K562 (cell line): ENCODE measurements at regions not wholly inside any gene's neighbourhood (a gene's known extent, or its start where the extent isn't known, plus 50 kb on each side); places are given as distances from the start of the nearest gene placed in this dataset.

Experiments used
- ATAC-seq: fragments of 200-7000 bp; cut with Tn5 transposase; 3 replicates; pipeline ENCODE4 v1.9.1; 2020; ENCODE audit warnings: moderate library complexity
- BruUV-seq: library from RNA; stranded (reverse); fragments of 400-500 nt; replicated peaks from 2 replicates; lab custom pipeline; 2021; lab: Mats Ljungman, UMichigan
- CTCF ChIA-PET: fragments of 300-600 bp; formaldehyde crosslinking; extraction: SDS; loops from one replicate; lab custom pipeline; 2021; ENCODE audit warnings: low intra/inter-chr PET ratio; lab: Yijun Ruan, JAX
- POLR2A ChIA-PET: fragments of 300-600, 350-650 bp; sonication (Branson Sonifier 250); formaldehyde crosslinking; extraction: SDS; loops from one replicate; lab custom pipeline; 2021; ENCODE audit warnings: antibody characterized with exemption, inconsistent platforms; lab: Yijun Ruan, JAX
- DNase-seq, 4 experiments: peaks; one replicate each; pipeline versions ENCODE4 v3.0.0 to v3.0.0-alpha.2; 2011 to 2018; ENCODE audit warnings: low spot score in 3 of 4, mixed read lengths in 3 of 4; ENCODE audit errors: extremely low read depth in 1 of 4
- FAIRE-seq: peaks from 2 replicates; lab custom pipeline; 2011; peaks lifted over from hg19 to GRCh38; lab: Jason Lieb, UNC
- H2AFZ ChIP-seq: 2 replicates; pipeline ENCODE4 v1.6.0; 2011; ENCODE audit warnings: low read depth, low read length, control low read depth, inconsistent platforms
- H3K27ac ChIP-seq: fragments of 200-600 bp; 3 replicates; pipeline ENCODE4 v1.8.0; 2011; ENCODE audit warnings: low read depth, mild to moderate bottlenecking, control low read depth, inconsistent platforms, low read length, moderate library complexity, mixed read lengths; ENCODE audit errors: extremely low read depth
- H3K27me3 ChIP-seq, 2 experiments: fragments of 300-600 bp in 1 of 2; 2 replicates in 1 of 2; 3 replicates in 1 of 2; pipeline versions ENCODE4 v1.6.0 to v1.8.0; 2011; ENCODE audit warnings: inconsistent platforms in 2 of 2, low read length in 2 of 2, mild to moderate bottlenecking in 1 of 2, mixed read lengths in 1 of 2, moderate library complexity in 1 of 2; ENCODE audit not compliant: control insufficient read depth in 2 of 2, insufficient read depth in 2 of 2
- H3K36me3 ChIP-seq: fragments of 300-600 bp; 3 replicates; pipeline ENCODE4 v1.8.0; 2011; ENCODE audit warnings: mild to moderate bottlenecking, low read length, inconsistent platforms; ENCODE audit not compliant: control insufficient read depth, insufficient read depth
- H3K4me1 ChIP-seq, 2 experiments: fragments of 200-600 bp in 1 of 2; replicated peaks in 1 of 2; 2 replicates in 1 of 2; 3 replicates in 1 of 2; pipeline versions ENCODE4 v1.5.1 to v1.8.0; 2011; ENCODE audit warnings: inconsistent platforms in 2 of 2, low read length in 2 of 2, mild to moderate bottlenecking in 1 of 2, mixed read lengths in 1 of 2, moderate library complexity in 1 of 2; ENCODE audit not compliant: control insufficient read depth in 2 of 2, insufficient read depth in 2 of 2
- H3K4me2 ChIP-seq: 2 replicates; pipeline ENCODE4 v1.6.1; 2011; ENCODE audit warnings: low read length, control low read depth, inconsistent platforms, mixed read lengths; ENCODE audit not compliant: insufficient read depth
- H3K4me3 ChIP-seq: fragments of 200-600 bp; sonication (generic), shearing (Covaris generic); 2 replicates; pipeline ENCODE4 v1.5.1; 2016; ENCODE audit warnings: control low read depth, inconsistent platforms
- H3K79me2 ChIP-seq: fragments of 200-600 bp; 3 replicates; pipeline ENCODE4 v1.8.0; 2011; ENCODE audit warnings: low read length, inconsistent platforms; ENCODE audit not compliant: control insufficient read depth, insufficient read depth
- H3K9ac ChIP-seq, 2 experiments: 2 replicates each; pipeline versions ENCODE4 v1.6.0 to v1.6.1; 2011; ENCODE audit warnings: low read depth in 2 of 2, low read length in 2 of 2, control low read depth in 1 of 2, inconsistent platforms in 1 of 2, mild to moderate bottlenecking in 1 of 2, mixed read lengths in 1 of 2; ENCODE audit not compliant: insufficient read depth in 1 of 2
- H3K9me1 ChIP-seq: one replicate; pipeline ENCODE4 v1.6.0; 2011; ENCODE audit warnings: inconsistent platforms, mild to moderate bottlenecking, low read length, moderate library complexity; ENCODE audit not compliant: control insufficient read depth, insufficient read depth
- H3K9me3 ChIP-seq: replicated peaks from 2 replicates; pipeline ENCODE4 v1.5.1; 2011; ENCODE audit warnings: low read depth, low read length, inconsistent platforms; ENCODE audit not compliant: control insufficient read depth, insufficient read depth
- H4K20me1 ChIP-seq: replicated peaks from 2 replicates; pipeline ENCODE4 v1.6.1; 2011; ENCODE audit warnings: low read length, inconsistent platforms, mixed read lengths; ENCODE audit not compliant: control insufficient read depth, insufficient read depth
- CEBPB ChIP-seq: fragments of 450-650 bp; IDR thresholded peaks from 2 replicates; pipeline ENCODE4 v1.6.1; 2016; ENCODE audit warnings: missing genetic modification characterization, missing compliant biosample characterization
- CTBP1 ChIP-seq: fragments of 450-650 bp; IDR thresholded peaks from 2 replicates; pipeline ENCODE4 v1.6.1; 2016; ENCODE audit warnings: borderline replicate concordance
- E4F1 ChIP-seq: fragments of 250-450 bp; sonication (Bioruptor Pico); IDR thresholded peaks from 2 replicates; pipeline ENCODE4 v1.5.0; 2021; ENCODE audit warnings: mild to moderate bottlenecking, borderline replicate concordance
- EP400 ChIP-seq: fragments of 450-650 bp; IDR thresholded peaks from 2 replicates; pipeline ENCODE4 v1.6.1; 2017; ENCODE audit warnings: antibody characterized with exemption, mild to moderate bottlenecking, moderate library complexity
- FIP1L1 ChIP-seq: fragments of 200-400 bp; formaldehyde crosslinking; IDR thresholded peaks from 2 replicates; pipeline ENCODE4 v1.6.1; 2018; ENCODE audit warnings: mild to moderate bottlenecking, low read depth, low read length; ENCODE audit not compliant: poor library complexity, severe bottlenecking
- NFIC ChIP-seq: fragments of 450-650 bp; IDR thresholded peaks from 2 replicates; pipeline ENCODE4 v1.6.1; 2017; ENCODE audit warnings: mild to moderate bottlenecking, inconsistent platforms
- NR0B1 ChIP-seq: fragments of 450-650 bp; IDR thresholded peaks from one replicate; pipeline ENCODE4 v1.6.1; 2018; ENCODE audit warnings: mild to moderate bottlenecking, moderate library complexity; ENCODE audit not compliant: partially characterized antibody
- PPARD ChIP-seq: fragments of 250-450 bp; sonication (Bioruptor Pico); IDR thresholded peaks from 2 replicates; pipeline ENCODE4 v1.8.0; 2022; ENCODE audit warnings: inconsistent platforms, mild to moderate bottlenecking, moderate library complexity
- PTRF ChIP-seq: fragments of 450-650 bp; IDR thresholded peaks from 2 replicates; pipeline ENCODE4 v1.6.1; 2016; ENCODE audit warnings: mild to moderate bottlenecking, missing genetic modification characterization, missing compliant biosample characterization
- RHOXF2B ChIP-seq: fragments of 250-450 bp; sonication (Bioruptor Pico); conservative IDR thresholded peaks from 2 replicates; pipeline ENCODE4 v1.5.1; 2021
- TAF9B ChIP-seq: fragments of 450-650 bp; IDR thresholded peaks from 2 replicates; pipeline ENCODE4 v1.6.1; 2018; ENCODE audit warnings: mild to moderate bottlenecking; ENCODE audit not compliant: partially characterized antibody
- ZNF146 ChIP-seq: IDR thresholded peaks from one replicate; pipeline ENCODE4 v1.6.1; 2018; ENCODE audit warnings: missing compliant biosample characterization; ENCODE audit not compliant: unreplicated experiment
- ZNF639 ChIP-seq, 2 experiments: fragments of 200-800 bp in 1 of 2; sonication (Bioruptor generic) in 1 of 2; sonication (generic) in 1 of 2; formaldehyde crosslinking in 1 of 2; IDR thresholded peaks in 1 of 2; conservative IDR thresholded peaks in 1 of 2; 2 replicates each; pipeline versions ENCODE4 v1.5.0 to v1.6.1; 2016 to 2020; ENCODE audit warnings: missing compliant biosample characterization in 1 of 2, missing genetic modification characterization in 1 of 2, missing genetic modification reagents in 1 of 2
- WGBS: fragments of 100-300 bp; shearing (Covaris generic); methylation state at CpG from one replicate; pipeline ENCODE4 v1.1.6; 2016; ENCODE audit warnings: low coverage, mixed read lengths; ENCODE audit not compliant: insufficient coverage; ENCODE audit errors: missing lambda C conversion rate; 5-methylcytosine and 5-hydroxymethylcytosine counted together
- in situ Hi-C: fragments of 300-500 bp; cut with MboI; formaldehyde crosslinking; loops from 4 replicates; pipeline ENCODE4 v1.15.0; 2018; ENCODE audit warnings: inconsistent platforms, mixed read lengths
- intact Hi-C: fragments of 100-400 bp; cut with micrococcal nuclease; formaldehyde crosslinking; loops from 2 replicates; pipeline ENCODE4 v1.14.2; 2022

GRCh38 chr1:186535388-186536133 lies 74.6 kb upstream of the PDC start:
- Histone ChIP-seq H3K36me3 (no peaks in the 10 kb centered on the region), H3K4me1 (no peaks in the 10 kb centered on the region), H3K79me2 (no peaks in the 10 kb centered on the region), H3K27me3 (no peaks in the 10 kb centered on the region), H3K9ac (no peak overlapping the region), H3K4me2 (no peak overlapping the region), H4K20me1 (no peaks in the 10 kb centered on the region), H3K4me3 (no peak overlapping the region), H3K9me3 (peaks cover 6% of the 10 kb centered on the region; the same call in 1 of the 2 replicates), H3K27ac (no peak overlapping the region), H2AFZ (no peak overlapping the region), H3K9me1 (no peaks in the 10 kb centered on the region)
- DNase-seq (no peak), ATAC-seq (no peak), FAIRE-seq (no peak)
- intact Hi-C loops (no loop called here), in situ Hi-C loops (no loop called here)
- BruUV-seq, result no TSS peak
- ChIA-PET CTCF (no interaction called here), POLR2A (no interaction called here)
- no peak for TF ChIP-seq PPARD (CRISPR knock-in tag)
- TF ChIP-seq E4F1 (CRISPR knock-in tag), result no peak
- TF ChIP-seq CEBPB (tag), result no peak
- TF ChIP-seq TAF9B, result no peak
- no peak for TF ChIP-seq PTRF
- TF ChIP-seq CTBP1, result no peak
- TF ChIP-seq RHOXF2B, result no peak
- TF ChIP-seq FIP1L1, result no peak
- TF ChIP-seq ZNF146 (CRISPR knock-in tag), result no peak
- no peak for TF ChIP-seq NFIC
- TF ChIP-seq ZNF639 (CRISPR knock-in tag; conservative IDR thresholded peaks at IDR 0.05 in 1 of 2, IDR thresholded peaks at IDR 0.05 in 1 of 2), result no peak
- TF ChIP-seq EP400, result no peak
- no peak for TF ChIP-seq NR0B1
- under 1% methylated on average over 5 of the region's 5 CpGs for WGBS
